Nephron (organoid): ENCODE measurements at regions not wholly inside any gene's neighbourhood (a gene's known extent, or its start where the extent isn't known, plus 50 kb on each side); places are given as distances from the start of the nearest gene placed in this dataset.
"Not testable (repeated sequence)": the region's sequence is repeated elsewhere in the genome, so short reads cannot be mapped to it uniquely, and the experiment has no call there.

Experiments used
- H3K27ac Mint-ChIP-seq, 3 experiments: 2 replicates each; pipeline ENCODE4 v1.8.0; 2020; ENCODE audit warnings: mixed read lengths in 3 of 3, mild to moderate bottlenecking in 2 of 3, moderate library complexity in 1 of 3
- H3K27me3 Mint-ChIP-seq: 2 replicates; pipeline ENCODE4 v1.8.0; 2021; ENCODE audit warnings: low read depth, mild to moderate bottlenecking, moderate library complexity, mixed read lengths
- H3K36me3 Mint-ChIP-seq: 2 replicates; pipeline ENCODE4 v1.8.0; 2020; ENCODE audit warnings: low read depth, mixed read lengths
- H3K4me1 Mint-ChIP-seq: 2 replicates; pipeline ENCODE4 v1.8.0; 2020; ENCODE audit warnings: mixed read lengths
- H3K4me3 Mint-ChIP-seq, 3 experiments: 2 replicates each; pipeline ENCODE4 v1.8.0; 2020; ENCODE audit warnings: mild to moderate bottlenecking in 3 of 3, mixed read lengths in 3 of 3, moderate library complexity in 2 of 3
- H3K9me3 Mint-ChIP-seq: 2 replicates; pipeline ENCODE4 v1.8.0; 2020; ENCODE audit warnings: mixed read lengths
- TF ChIP-seq, protein P1 (sequence below), 3 experiments: fragments of 200-600 bp; sonication (generic); IDR thresholded peaks; one replicate each; pipeline ENCODE4 v1.5.0; 2021; ENCODE audit warnings: antibody characterized with exemption in 3 of 3; ENCODE audit not compliant: unreplicated experiment in 3 of 3

DNA sequence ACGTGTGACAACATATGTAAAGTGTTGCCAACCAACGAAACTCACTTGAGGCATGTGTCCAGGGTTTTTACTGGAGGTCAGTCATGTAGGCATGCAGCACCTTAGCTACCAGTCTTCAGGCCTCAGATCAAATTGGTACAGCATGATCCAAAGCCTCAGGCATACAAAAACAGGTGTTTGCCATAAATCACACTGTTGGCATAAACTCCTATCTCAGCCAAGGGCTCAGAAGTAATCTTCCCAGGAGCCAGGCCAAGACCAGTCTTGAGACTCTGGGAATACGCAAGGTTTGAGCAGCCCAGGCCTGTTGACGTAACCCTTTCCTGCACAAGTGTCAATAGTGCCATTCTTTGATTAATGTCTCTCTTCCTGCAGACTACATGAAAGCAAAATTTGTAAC is 163.5 kb downstream of the PRL start:
- Mint-ChIP-seq H3K4me1 (peaks cover 39% of the 10 kb centered on the region), H3K9me3 (peaks cover 19% of the 10 kb centered on the region), H3K27ac (peak overlapping the region in 2 of 3 experiments; percentile 21 to 59), H3K27me3 (no peaks in the 10 kb centered on the region), H3K36me3 (peaks cover 71% of the 10 kb centered on the region), H3K4me3 (no peak overlapping the region)
- TF ChIP-seq, protein P1, sequence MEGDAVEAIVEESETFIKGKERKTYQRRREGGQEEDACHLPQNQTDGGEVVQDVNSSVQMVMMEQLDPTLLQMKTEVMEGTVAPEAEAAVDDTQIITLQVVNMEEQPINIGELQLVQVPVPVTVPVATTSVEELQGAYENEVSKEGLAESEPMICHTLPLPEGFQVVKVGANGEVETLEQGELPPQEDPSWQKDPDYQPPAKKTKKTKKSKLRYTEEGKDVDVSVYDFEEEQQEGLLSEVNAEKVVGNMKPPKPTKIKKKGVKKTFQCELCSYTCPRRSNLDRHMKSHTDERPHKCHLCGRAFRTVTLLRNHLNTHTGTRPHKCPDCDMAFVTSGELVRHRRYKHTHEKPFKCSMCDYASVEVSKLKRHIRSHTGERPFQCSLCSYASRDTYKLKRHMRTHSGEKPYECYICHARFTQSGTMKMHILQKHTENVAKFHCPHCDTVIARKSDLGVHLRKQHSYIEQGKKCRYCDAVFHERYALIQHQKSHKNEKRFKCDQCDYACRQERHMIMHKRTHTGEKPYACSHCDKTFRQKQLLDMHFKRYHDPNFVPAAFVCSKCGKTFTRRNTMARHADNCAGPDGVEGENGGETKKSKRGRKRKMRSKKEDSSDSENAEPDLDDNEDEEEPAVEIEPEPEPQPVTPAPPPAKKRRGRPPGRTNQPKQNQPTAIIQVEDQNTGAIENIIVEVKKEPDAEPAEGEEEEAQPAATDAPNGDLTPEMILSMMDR (IDR thresholded peaks at IDR 0.05; ENCODE audit: unreplicated experiment in 3 of 3), result no peak

DNA sequence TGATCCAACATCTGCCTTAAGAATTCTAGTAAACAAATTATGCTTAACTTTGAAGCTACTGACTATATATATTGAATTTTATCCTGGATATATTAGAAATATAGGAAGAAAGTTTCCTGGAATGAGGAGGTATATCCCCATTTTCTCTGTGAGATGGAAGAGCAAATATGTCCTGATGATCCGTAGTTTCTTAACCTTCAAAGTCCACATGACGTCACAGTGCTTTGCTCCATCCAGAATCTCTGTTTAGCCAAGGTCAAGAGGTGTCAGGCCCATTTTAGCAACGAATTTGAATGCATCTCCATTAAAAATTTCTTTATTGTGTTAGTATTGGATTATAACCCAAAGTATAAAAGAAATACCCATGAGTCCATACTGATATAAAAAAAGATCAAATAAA is 162.5 kb downstream of the PRL start:
- no peak overlapping the region for H3K4me3 Mint-ChIP-seq
- H3K9me3 Mint-ChIP-seq, result peaks cover 16% of the 10 kb centered on the region
- TF ChIP-seq, protein P1 (IDR thresholded peaks at IDR 0.05; ENCODE audit: unreplicated experiment in 3 of 3), result no peak
- no peaks in the 10 kb centered on the region for H3K27me3 Mint-ChIP-seq
- H3K36me3 Mint-ChIP-seq, result peaks cover 65% of the 10 kb centered on the region
- peaks cover 39% of the 10 kb centered on the region for H3K4me1 Mint-ChIP-seq
- no peak overlapping the region for H3K27ac Mint-ChIP-seq

DNA sequence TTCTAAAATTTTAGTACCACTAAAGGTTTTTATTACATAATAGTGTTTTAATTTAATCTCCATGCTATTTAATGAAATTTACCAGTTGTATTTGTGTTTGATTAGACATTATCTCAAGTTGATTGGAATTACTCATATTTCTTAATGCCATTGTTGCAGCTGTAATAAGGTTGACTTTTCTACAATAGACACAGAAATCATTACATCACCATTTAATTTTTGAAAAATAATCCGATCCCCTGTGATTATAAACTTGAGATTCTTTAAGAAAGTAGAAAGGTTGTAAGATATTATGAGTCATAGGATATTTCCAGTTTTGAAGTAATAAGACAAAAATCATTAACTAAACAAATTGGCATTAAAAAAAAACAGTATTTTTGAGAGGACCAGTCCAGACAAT is 161.4 kb downstream of the PRL start:
- no peak overlapping the region for H3K27ac Mint-ChIP-seq
- peaks cover 8% of the 10 kb centered on the region for H3K9me3 Mint-ChIP-seq
- peaks cover 54% of the 10 kb centered on the region for H3K36me3 Mint-ChIP-seq
- H3K4me3 Mint-ChIP-seq, result no peak overlapping the region
- peaks cover 39% of the 10 kb centered on the region for H3K4me1 Mint-ChIP-seq
- TF ChIP-seq, protein P1 (IDR thresholded peaks at IDR 0.05; ENCODE audit: unreplicated experiment in 3 of 3), result no peak
- H3K27me3 Mint-ChIP-seq, result no peaks in the 10 kb centered on the region

DNA sequence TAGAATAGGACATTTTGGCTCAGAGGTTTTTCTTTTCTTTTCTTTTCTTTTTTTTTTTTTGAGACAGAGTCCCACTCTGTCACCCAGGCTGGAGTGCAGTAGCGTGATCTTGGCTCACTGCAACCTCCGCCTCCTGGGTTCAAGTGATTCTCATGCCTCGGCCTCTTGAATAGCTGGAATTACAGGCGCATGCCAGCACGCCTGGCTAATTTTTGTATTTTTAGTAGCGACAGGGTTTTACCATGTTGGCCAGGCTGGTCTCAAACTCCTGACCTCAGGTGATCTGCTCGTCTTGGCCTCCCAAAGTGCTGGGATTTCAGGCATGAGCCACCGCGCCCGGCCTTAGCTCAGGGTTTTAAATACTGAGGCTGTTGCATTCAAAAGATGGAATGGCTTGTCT is 156.1 kb downstream of the PRL start:
- Mint-ChIP-seq H3K27ac (peak overlapping the region; percentile 26 to 82 (median 62)), H3K36me3 (peaks cover 16% of the 10 kb centered on the region), H3K4me1 (peaks cover 47% of the 10 kb centered on the region)
- not testable (repeated sequence) for H3K4me3 Mint-ChIP-seq, H3K9me3 Mint-ChIP-seq, H3K27me3 Mint-ChIP-seq

DNA sequence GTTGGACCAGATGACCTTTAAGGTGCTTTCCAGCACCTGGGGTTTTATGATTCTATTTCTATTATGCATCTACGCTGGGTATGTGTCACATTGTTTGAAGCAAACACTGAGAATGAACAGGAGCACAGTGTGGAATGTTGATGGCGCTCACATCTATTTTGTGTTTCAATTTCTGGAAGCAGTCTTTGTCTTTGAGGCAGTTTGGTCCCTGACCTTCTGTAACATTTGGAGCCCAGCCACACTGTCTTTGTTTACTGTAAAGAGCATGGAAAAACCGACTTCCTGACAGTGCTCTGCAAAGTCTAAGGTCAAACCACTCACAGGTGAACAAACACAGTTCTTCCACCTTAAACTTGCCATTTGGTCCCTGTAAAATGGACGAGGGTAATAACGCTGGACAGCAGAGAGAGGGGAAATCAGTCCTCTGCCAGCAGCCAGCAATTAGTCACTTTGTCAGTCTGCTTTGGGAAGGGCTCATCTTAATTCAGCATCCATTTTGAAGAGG is 155.5 kb downstream of the PRL start:
- no peak overlapping the region for H3K4me3 Mint-ChIP-seq
- no peaks in the 10 kb centered on the region for H3K9me3 Mint-ChIP-seq
- peak overlapping the region; percentile 26 to 82 (median 46) for H3K27ac Mint-ChIP-seq
- peaks cover 53% of the 10 kb centered on the region for H3K4me1 Mint-ChIP-seq
- TF ChIP-seq, protein P1 (IDR thresholded peaks at IDR 0.05; ENCODE audit: unreplicated experiment in 3 of 3), result no peak
- no peaks in the 10 kb centered on the region for H3K27me3 Mint-ChIP-seq
- peaks cover 10% of the 10 kb centered on the region for H3K36me3 Mint-ChIP-seq

DNA sequence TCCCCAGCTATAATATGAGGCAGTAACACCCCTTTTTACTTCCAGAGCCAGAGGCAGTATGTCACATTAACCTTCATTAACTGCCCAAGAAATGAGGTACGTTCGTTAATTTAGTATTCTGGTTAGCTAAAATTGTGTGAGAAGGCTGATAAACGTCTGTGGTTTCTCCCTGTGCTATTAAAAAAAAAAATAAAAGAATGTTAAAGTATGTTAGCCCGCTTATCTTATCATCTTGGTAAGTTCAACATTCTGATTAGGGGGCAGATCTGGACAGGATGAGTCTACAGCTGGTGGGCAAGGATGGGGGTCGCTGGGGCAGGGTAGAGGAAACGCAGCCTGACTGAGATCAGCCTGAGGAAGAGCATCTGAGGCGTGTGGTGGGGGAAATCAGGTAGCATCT is 154.0 kb downstream of the PRL start:
- Mint-ChIP-seq H3K27ac (peak overlapping the region in 2 of 3 experiments; percentile 34 to 53), H3K4me3 (no peak overlapping the region), H3K9me3 (no peaks in the 10 kb centered on the region), H3K27me3 (no peaks in the 10 kb centered on the region), H3K4me1 (peaks cover 57% of the 10 kb centered on the region), H3K36me3 (peaks cover 8% of the 10 kb centered on the region)
- TF ChIP-seq, protein P1 (IDR thresholded peaks at IDR 0.05; ENCODE audit: unreplicated experiment in 3 of 3), result no peak
